ENCODE measurements at regions not wholly inside any gene's neighbourhood (a gene's known extent, or its start where the extent isn't known, plus 50 kb on each side); places are given as distances from the start of the nearest gene placed in this dataset.

DNA sequence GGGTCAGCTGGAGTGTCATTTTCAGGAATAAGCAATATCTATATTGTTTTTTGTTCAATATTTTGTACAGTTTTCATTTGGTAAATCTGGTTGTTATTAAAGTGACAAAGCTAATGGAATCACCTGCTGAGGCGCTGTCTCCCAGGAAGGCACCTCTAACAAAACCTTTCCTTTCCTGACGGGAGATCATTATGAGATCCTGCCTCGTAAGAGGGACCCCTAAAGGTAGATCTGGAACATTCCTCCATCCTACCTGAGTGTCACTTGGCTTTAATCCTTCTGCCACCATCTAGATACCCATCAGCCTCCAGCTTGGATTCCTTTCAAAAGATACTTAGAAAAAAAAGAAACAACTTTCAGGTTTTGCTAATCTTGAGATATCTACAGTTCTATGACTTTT is 157.7 kb downstream of the FAT3 start:
- no peaks in the 10 kb centered on the region for H3K36me3 ChIP-seq (ENCODE audit: control insufficient read depth in 2 of 2, extremely low read depth in 1 of 2, insufficient read depth in 2 of 2, low read length in 2 of 2)
- no peak overlapping the region for H3K4me2 ChIP-seq (ENCODE audit: control insufficient read depth, extremely low read depth, insufficient read depth, low read depth, low read length)
- H3K9me1 ChIP-seq (ENCODE audit: control insufficient read depth, extremely low read depth, insufficient read depth, low read length) = no peaks in the 10 kb centered on the region
- H3K27me3 ChIP-seq (ENCODE audit: control insufficient read depth, extremely low read depth, insufficient read depth, low read length) = no peaks in the 10 kb centered on the region
- no peaks in the 10 kb centered on the region for H3K79me2 ChIP-seq (ENCODE audit: control insufficient read depth, insufficient read depth, low read length)
- H3K27ac ChIP-seq (ENCODE audit: control insufficient read depth, insufficient read depth, low read length) = no peak overlapping the region
- TF ChIP-seq EZH2 (IDR thresholded peaks at IDR 0.05; ENCODE audit: low read length) = no peak
- TF ChIP-seq CTCF (optimal IDR thresholded peaks at IDR 0.05 in 1 of 3, IDR thresholded peaks at IDR 0.05 in 1 of 3, conservative IDR thresholded peaks at IDR 0.05 in 1 of 3; ENCODE audit: extremely low read depth in 1 of 3, insufficient read depth in 2 of 3, low read length in 3 of 3) = no peak
- no peak overlapping the region for H3K4me3 ChIP-seq (ENCODE audit: control insufficient read depth in 2 of 3, extremely low read depth in 1 of 3, insufficient read depth in 2 of 3, low read depth in 1 of 3, low read length in 3 of 3)
- no peaks in the 10 kb centered on the region for H4K20me1 ChIP-seq (ENCODE audit: control insufficient read depth, extremely low read depth, insufficient read depth, low read length)
- dilution Hi-C loops (cut with MboI; ENCODE audit: extremely low pct_ligation_motif_present, low sequenced_read_pairs) = no loop called here
- no peak for FAIRE-seq
- no peak for DNase-seq (ENCODE audit: low read depth, low spot score)
- no peak overlapping the region for H3K9ac ChIP-seq (ENCODE audit: control insufficient read depth, extremely low read depth, insufficient read depth, low read length)
- H2AFZ ChIP-seq (ENCODE audit: control insufficient read depth, low read length) = no peak overlapping the region
- peaks cover 5% of the 10 kb centered on the region for H3K4me1 ChIP-seq (ENCODE audit: control insufficient read depth, extremely low read depth, insufficient read depth, low read length)
- no peaks in the 10 kb centered on the region for H3K9me3 ChIP-seq (ENCODE audit: control insufficient read depth, low read depth, low read length)

DNA sequence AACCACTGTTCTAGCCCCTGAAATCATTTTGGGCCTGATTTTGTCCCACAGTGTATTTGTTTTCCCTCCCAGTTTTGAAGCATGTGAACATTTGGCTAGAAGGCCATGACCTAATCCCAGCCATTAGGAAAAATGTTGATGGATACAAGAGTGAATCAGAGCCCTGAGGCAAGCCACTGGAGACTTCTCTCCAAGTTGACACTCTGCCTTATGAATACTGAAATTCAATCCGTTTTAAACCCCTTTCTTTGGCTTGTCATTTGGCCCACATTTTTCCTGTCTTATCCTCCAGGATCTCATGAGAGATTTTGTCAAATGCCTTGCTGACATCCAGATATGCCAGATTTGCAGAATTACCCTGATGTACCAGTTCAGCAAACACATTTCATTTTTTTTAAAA is 158.8 kb downstream of the FAT3 start:
- Histone ChIP-seq H3K4me3 (ENCODE audit: control insufficient read depth in 2 of 3, extremely low read depth in 1 of 3, insufficient read depth in 2 of 3, low read depth in 1 of 3, low read length in 3 of 3) (no peak overlapping the region), H3K9me1 (ENCODE audit: control insufficient read depth, extremely low read depth, insufficient read depth, low read length) (no peaks in the 10 kb centered on the region), H3K4me2 (ENCODE audit: control insufficient read depth, extremely low read depth, insufficient read depth, low read depth, low read length) (no peak overlapping the region), H3K9me3 (ENCODE audit: control insufficient read depth, low read depth, low read length) (no peaks in the 10 kb centered on the region), H3K9ac (ENCODE audit: control insufficient read depth, extremely low read depth, insufficient read depth, low read length) (no peak overlapping the region), H3K27me3 (ENCODE audit: control insufficient read depth, extremely low read depth, insufficient read depth, low read length) (no peaks in the 10 kb centered on the region), H3K79me2 (ENCODE audit: control insufficient read depth, insufficient read depth, low read length) (no peaks in the 10 kb centered on the region), H3K4me1 (ENCODE audit: control insufficient read depth, extremely low read depth, insufficient read depth, low read length) (peaks cover 5% of the 10 kb centered on the region), H3K27ac (ENCODE audit: control insufficient read depth, insufficient read depth, low read length) (no peak overlapping the region), H2AFZ (ENCODE audit: control insufficient read depth, low read length) (no peak overlapping the region), H4K20me1 (ENCODE audit: control insufficient read depth, extremely low read depth, insufficient read depth, low read length) (no peaks in the 10 kb centered on the region), H3K36me3 (ENCODE audit: control insufficient read depth in 2 of 2, extremely low read depth in 1 of 2, insufficient read depth in 2 of 2, low read length in 2 of 2) (no peaks in the 10 kb centered on the region)
- DNase-seq (ENCODE audit: low read depth, low spot score) (no peak), FAIRE-seq (peak; percentile 71)
- dilution Hi-C loops (cut with MboI; ENCODE audit: extremely low pct_ligation_motif_present, low sequenced_read_pairs) = no loop called here
- TF ChIP-seq CTCF (optimal IDR thresholded peaks at IDR 0.05 in 1 of 3, IDR thresholded peaks at IDR 0.05 in 1 of 3, conservative IDR thresholded peaks at IDR 0.05 in 1 of 3; ENCODE audit: extremely low read depth in 1 of 3, insufficient read depth in 2 of 3, low read length in 3 of 3) (no peak), EZH2 (IDR thresholded peaks at IDR 0.05; ENCODE audit: low read length) (no peak)

Measured in keratinocyte (primary cell).